Neutrophil (primary cell): ENCODE measurements at regions not wholly inside any gene's neighbourhood (a gene's known extent, or its start where the extent isn't known, plus 50 kb on each side); places are given as distances from the start of the nearest gene placed in this dataset.
"Not testable (repeated sequence)": the region's sequence is repeated elsewhere in the genome, so short reads cannot be mapped to it uniquely, and the experiment has no call there.

ENCODE experiments used
- H3K27ac ChIP-seq: fragments of 200-600 bp; sonication (generic); 2 replicates; pipeline ENCODE4 v1.5.1; 2016; ENCODE audit warnings: mild to moderate bottlenecking, moderate library complexity
- H3K27me3 ChIP-seq: fragments of 200-600 bp; sonication (generic); 2 replicates; pipeline ENCODE4 v1.6.0; 2016; ENCODE audit warnings: mild to moderate bottlenecking
- H3K36me3 ChIP-seq: fragments of 200-600 bp; sonication (generic); 2 replicates; pipeline ENCODE4 v1.5.1; 2017
- H3K4me1 ChIP-seq, 2 experiments: fragments of 200-600 bp in 1 of 2; sonication (generic) in 1 of 2; 1 replicate in 1 of 2; 2 replicates in 1 of 2; pipeline versions ENCODE4 v1.5.1 to v1.6.1; 2013 to 2016; ENCODE audit warnings: low read depth in 1 of 2, low read length in 1 of 2, mild to moderate bottlenecking in 1 of 2, moderate library complexity in 1 of 2; ENCODE audit not compliant: control insufficient read depth in 1 of 2, insufficient read depth in 1 of 2
- H3K4me3 ChIP-seq, 2 experiments: fragments of 200-600 bp in 1 of 2; sonication (generic) in 1 of 2; 1 replicate in 1 of 2; 2 replicates in 1 of 2; pipeline ENCODE4 v1.5.1; 2013 to 2016; ENCODE audit warnings: low read depth in 1 of 2, low read length in 1 of 2, mild to moderate bottlenecking in 1 of 2, moderate library complexity in 1 of 2
- H3K9me3 ChIP-seq: fragments of 200-600 bp; sonication (generic); 2 replicates; pipeline ENCODE4 v1.5.1; 2016
- CTCF ChIP-seq: fragments of 200-600 bp; sonication (generic); IDR thresholded peaks from 2 replicates; pipeline ENCODE4 v1.5.1; 2016; ENCODE audit warnings: antibody characterized with exemption

- Histone ChIP-seq H3K36me3 (no peaks in the 10 kb centered on the region), H3K27me3 (no peaks in the 10 kb centered on the region), H3K9me3 (no peaks in the 10 kb centered on the region), H3K4me3 (no peak overlapping the region), H3K27ac (no peak overlapping the region), H3K4me1 (no peaks in the 10 kb centered on the region)
- TF ChIP-seq CTCF: no peak
These were observed 267.6 kb downstream of the PCDH17 start for GRCh38 chr13:57899096-57899495.

GRCh38 chr13:57909833-57910232 is 278.3 kb downstream of the PCDH17 start:
- H3K9me3 ChIP-seq, H3K27me3 ChIP-seq, H3K4me3 ChIP-seq, H3K27ac ChIP-seq, H3K4me1 ChIP-seq, H3K36me3 ChIP-seq: not testable (repeated sequence)

- H3K4me1 ChIP-seq: no peaks in the 10 kb centered on the region
- no peak overlapping the region for H3K27ac ChIP-seq
- no peak for TF ChIP-seq CTCF
- no peak overlapping the region for H3K4me3 ChIP-seq
- H3K9me3 ChIP-seq: no peaks in the 10 kb centered on the region
- no peaks in the 10 kb centered on the region for H3K27me3 ChIP-seq
- H3K36me3 ChIP-seq: no peaks in the 10 kb centered on the region
These were observed 286.5 kb downstream of the PCDH17 start for GRCh38 chr13:57918086-57918485.

DNA sequence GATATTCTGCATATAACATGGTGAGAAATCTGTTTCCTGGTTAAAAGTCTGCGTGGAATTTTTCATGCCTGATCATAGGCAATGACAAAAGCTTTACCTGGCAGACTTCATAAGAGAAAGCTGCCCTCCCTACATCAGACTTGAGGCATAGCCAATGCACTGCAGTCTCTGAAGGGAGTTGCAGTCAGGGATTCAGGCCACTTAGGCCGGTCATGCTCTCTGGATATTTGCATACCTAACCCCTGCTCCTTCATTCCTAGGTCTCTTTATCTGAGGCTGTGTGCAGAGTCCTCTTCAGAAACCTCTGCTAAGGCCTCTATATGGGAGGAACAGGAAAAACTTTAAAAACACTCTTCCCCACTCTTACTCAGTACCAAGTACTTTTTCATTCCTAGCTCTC is 287.4 kb downstream of the PCDH17 start:
- no peaks in the 10 kb centered on the region for H3K36me3 ChIP-seq
- no peaks in the 10 kb centered on the region for H3K9me3 ChIP-seq
- H3K27me3 ChIP-seq: no peaks in the 10 kb centered on the region
- no peak for TF ChIP-seq CTCF
- H3K27ac ChIP-seq: no peak overlapping the region
- H3K4me1 ChIP-seq: no peaks in the 10 kb centered on the region
- no peak overlapping the region for H3K4me3 ChIP-seq

GRCh38 chr13:57925250-57925649 is 293.7 kb downstream of the PCDH17 start:
- Histone ChIP-seq H3K4me1 (no peaks in the 10 kb centered on the region), H3K9me3 (no peaks in the 10 kb centered on the region), H3K27ac (no peak overlapping the region), H3K27me3 (no peaks in the 10 kb centered on the region), H3K4me3 (no peak overlapping the region), H3K36me3 (no peaks in the 10 kb centered on the region)
- no peak for TF ChIP-seq CTCF

DNA sequence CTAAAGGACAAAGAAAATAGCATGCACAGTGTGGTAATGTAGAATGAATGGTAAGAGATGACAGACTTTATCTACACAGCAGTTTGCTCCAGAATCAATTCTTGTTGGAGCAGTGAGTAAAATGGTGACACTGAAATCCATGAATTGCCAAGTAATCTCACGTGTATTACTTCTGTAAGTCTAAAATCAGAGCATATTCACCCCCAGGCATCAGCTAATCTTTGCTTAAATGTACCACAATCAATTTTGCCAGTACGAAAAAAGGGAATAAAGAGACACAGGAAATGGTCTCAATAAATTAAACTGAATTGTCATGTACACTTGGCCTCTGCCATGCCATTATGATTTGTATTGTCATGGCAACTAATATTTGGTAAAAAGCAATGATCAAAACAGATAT is 294.2 kb downstream of the PCDH17 start:
- H3K27ac ChIP-seq: no peak overlapping the region
- H3K4me1 ChIP-seq: no peaks in the 10 kb centered on the region
- TF ChIP-seq CTCF: no peak
- no peak overlapping the region for H3K4me3 ChIP-seq
- no peaks in the 10 kb centered on the region for H3K27me3 ChIP-seq
- H3K9me3 ChIP-seq: no peaks in the 10 kb centered on the region
- H3K36me3 ChIP-seq: no peaks in the 10 kb centered on the region
